Activated CD8-positive, alpha-beta T cell treated with anti-CD3 and anti-CD28 coated beads for 36 hours (primary cell): ENCODE measurements at regions not wholly inside any gene's neighbourhood (a gene's known extent, or its start where the extent isn't known, plus 50 kb on each side); places are given as distances from the start of the nearest gene placed in this dataset.
"Not testable (repeated sequence)": the region's sequence is repeated elsewhere in the genome, so short reads cannot be mapped to it uniquely, and the experiment has no call there.

Experiments
- ATAC-seq: fragments of 200-7000 bp; cut with Tn5 transposase; one replicate; pipeline ENCODE4 v1.10.0; 2021; ENCODE audit warnings: mild to moderate bottlenecking, moderate library complexity
- CTCF ChIA-PET: fragments of 350-600 bp; sonication (Branson Sonifier 250); formaldehyde crosslinking; loops from one replicate; lab custom pipeline; 2021; ENCODE audit warnings: antibody characterized with exemption; lab: Charles Lee
- POLR2A ChIA-PET: fragments of 350-600 bp; sonication (Branson Sonifier 250); formaldehyde crosslinking; loops from one replicate; lab custom pipeline; 2021; ENCODE audit warnings: antibody characterized with exemption; lab: Charles Lee
- DNase-seq: peaks from one replicate; pipeline ENCODE4 v3.0.0-alpha.2; 2020
- H3K27ac Mint-ChIP-seq: one replicate; pipeline ENCODE4 v1.8.0; 2021; ENCODE audit warnings: mild to moderate bottlenecking, mixed read lengths
- H3K27me3 Mint-ChIP-seq: one replicate; pipeline ENCODE4 v1.8.0; 2021; ENCODE audit warnings: mixed read lengths
- H3K36me3 Mint-ChIP-seq: one replicate; pipeline ENCODE4 v1.8.0; 2021; ENCODE audit warnings: low read depth, mixed read lengths
- H3K4me1 Mint-ChIP-seq: one replicate; pipeline ENCODE4 v1.8.0; 2021; ENCODE audit warnings: low read depth, mixed read lengths
- H3K4me3 Mint-ChIP-seq: one replicate; pipeline ENCODE4 v1.8.0; 2021; ENCODE audit warnings: mild to moderate bottlenecking, moderate library complexity, mixed read lengths
- H3K9me3 Mint-ChIP-seq: one replicate; pipeline ENCODE4 v1.8.0; 2021; ENCODE audit warnings: mixed read lengths
- CTCF ChIP-seq: fragments of 200-600 bp; IDR thresholded peaks from one replicate; pipeline ENCODE4 v1.8.0; 2022; ENCODE audit warnings: antibody characterized with exemption, mild to moderate bottlenecking
- intact Hi-C: fragments of 100-400 bp; cut with micrococcal nuclease; formaldehyde crosslinking; loops from one replicate; pipeline ENCODE4 v1.10.0; 2022

GRCh38 chr9:2387166-2387565, 234.4 kb upstream of the VLDLR start:
- H3K36me3 Mint-ChIP-seq = no peaks in the 10 kb centered on the region
- intact Hi-C loops = no loop called here
- H3K9me3 Mint-ChIP-seq = no peaks in the 10 kb centered on the region
- CTCF ChIA-PET = no interaction called here
- H3K4me3 Mint-ChIP-seq = no peak overlapping the region
- no peaks in the 10 kb centered on the region for H3K4me1 Mint-ChIP-seq
- ATAC-seq (no peak), DNase-seq (no peak)
- H3K27me3 Mint-ChIP-seq = peaks cover 5% of the 10 kb centered on the region
- H3K27ac Mint-ChIP-seq = no peak overlapping the region
- TF ChIP-seq CTCF = no peak
- POLR2A ChIA-PET = no interaction called here

GRCh38 chr9:2389404-2389803, 232.2 kb upstream of the VLDLR start:
- DNase-seq = no peak
- H3K4me3 Mint-ChIP-seq = no peak overlapping the region
- no peak for ATAC-seq
- no peaks in the 10 kb centered on the region for H3K4me1 Mint-ChIP-seq
- intact Hi-C loops = no loop called here
- ChIA-PET CTCF (no interaction called here), POLR2A (no interaction called here)
- no peak overlapping the region for H3K27ac Mint-ChIP-seq
- no peaks in the 10 kb centered on the region for H3K36me3 Mint-ChIP-seq
- no peak for TF ChIP-seq CTCF
- H3K9me3 Mint-ChIP-seq = no peaks in the 10 kb centered on the region
- peaks cover 4% of the 10 kb centered on the region for H3K27me3 Mint-ChIP-seq

- intact Hi-C loops = no loop called here
- Mint-ChIP-seq H3K4me1 (no peaks in the 10 kb centered on the region), H3K36me3 (no peaks in the 10 kb centered on the region), H3K4me3 (no peak overlapping the region), H3K9me3 (no peaks in the 10 kb centered on the region), H3K27me3 (peaks cover 2% of the 10 kb centered on the region), H3K27ac (no peak overlapping the region)
- no peak for ATAC-seq
- DNase-seq = no peak
- CTCF ChIA-PET = no interaction called here
- TF ChIP-seq CTCF = no peak
- POLR2A ChIA-PET = no interaction called here
Observed at GRCh38 chr9:2390028-2390427, 231.6 kb upstream of the VLDLR start.

GRCh38 chr9:2391509-2392132, 230.0 kb upstream of the VLDLR start:
- CTCF ChIA-PET = not testable (repeated sequence)

GRCh38 chr9:2394087-2394741, 227.4 kb upstream of the VLDLR start:
- H3K4me1 Mint-ChIP-seq, DNase-seq, intact Hi-C loops, H3K9me3 Mint-ChIP-seq, POLR2A ChIA-PET, H3K36me3 Mint-ChIP-seq, ATAC-seq, CTCF ChIA-PET, H3K27me3 Mint-ChIP-seq, H3K4me3 Mint-ChIP-seq, H3K27ac Mint-ChIP-seq: not testable (repeated sequence)

More at GRCh38 chr9:2391509-2392132, 230.0 kb upstream of the VLDLR start:
- H3K27me3 Mint-ChIP-seq, H3K27ac Mint-ChIP-seq, H3K36me3 Mint-ChIP-seq, POLR2A ChIA-PET, H3K4me3 Mint-ChIP-seq, DNase-seq, H3K9me3 Mint-ChIP-seq, intact Hi-C loops, H3K4me1 Mint-ChIP-seq, ATAC-seq: not testable (repeated sequence)

GRCh38 chr9:2395814-2396612, 225.6 kb upstream of the VLDLR start:
- DNase-seq (no peak), ATAC-seq (no peak)
- no peak overlapping the region for H3K27ac Mint-ChIP-seq
- TF ChIP-seq CTCF = no peak
- no peaks in the 10 kb centered on the region for H3K9me3 Mint-ChIP-seq
- POLR2A ChIA-PET = no interaction called here
- peaks cover 5% of the 10 kb centered on the region for H3K27me3 Mint-ChIP-seq
- H3K4me1 Mint-ChIP-seq = no peaks in the 10 kb centered on the region
- intact Hi-C loops = no loop called here
- H3K36me3 Mint-ChIP-seq = no peaks in the 10 kb centered on the region
- CTCF ChIA-PET = no interaction called here
- H3K4me3 Mint-ChIP-seq = no peak overlapping the region
